ENCODE measurements at regions not wholly inside any gene's neighbourhood (a gene's known extent, or its start where the extent isn't known, plus 50 kb on each side); places are given as distances from the start of the nearest gene placed in this dataset.

DNA sequence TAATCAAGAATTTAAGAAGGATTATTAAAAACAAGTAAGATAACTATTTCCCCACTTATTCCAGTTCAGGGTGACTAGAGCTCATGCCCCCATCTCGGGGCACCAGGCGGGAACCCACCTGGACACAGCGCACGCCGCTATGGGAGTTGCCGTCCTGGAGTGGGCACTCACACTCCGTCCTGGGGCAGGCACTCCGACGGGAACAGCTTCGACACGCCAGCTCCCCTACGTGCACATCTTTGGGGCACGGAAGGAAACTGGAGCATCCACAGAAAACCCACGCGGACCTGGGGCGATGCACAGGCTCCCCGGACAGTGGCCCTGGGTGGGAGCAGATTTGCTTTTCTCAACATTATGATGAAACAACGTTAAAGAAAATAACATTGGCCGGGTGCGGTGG is 52.0 kb upstream of the GATA5 start:
- DNase-seq: no peak

DNA sequence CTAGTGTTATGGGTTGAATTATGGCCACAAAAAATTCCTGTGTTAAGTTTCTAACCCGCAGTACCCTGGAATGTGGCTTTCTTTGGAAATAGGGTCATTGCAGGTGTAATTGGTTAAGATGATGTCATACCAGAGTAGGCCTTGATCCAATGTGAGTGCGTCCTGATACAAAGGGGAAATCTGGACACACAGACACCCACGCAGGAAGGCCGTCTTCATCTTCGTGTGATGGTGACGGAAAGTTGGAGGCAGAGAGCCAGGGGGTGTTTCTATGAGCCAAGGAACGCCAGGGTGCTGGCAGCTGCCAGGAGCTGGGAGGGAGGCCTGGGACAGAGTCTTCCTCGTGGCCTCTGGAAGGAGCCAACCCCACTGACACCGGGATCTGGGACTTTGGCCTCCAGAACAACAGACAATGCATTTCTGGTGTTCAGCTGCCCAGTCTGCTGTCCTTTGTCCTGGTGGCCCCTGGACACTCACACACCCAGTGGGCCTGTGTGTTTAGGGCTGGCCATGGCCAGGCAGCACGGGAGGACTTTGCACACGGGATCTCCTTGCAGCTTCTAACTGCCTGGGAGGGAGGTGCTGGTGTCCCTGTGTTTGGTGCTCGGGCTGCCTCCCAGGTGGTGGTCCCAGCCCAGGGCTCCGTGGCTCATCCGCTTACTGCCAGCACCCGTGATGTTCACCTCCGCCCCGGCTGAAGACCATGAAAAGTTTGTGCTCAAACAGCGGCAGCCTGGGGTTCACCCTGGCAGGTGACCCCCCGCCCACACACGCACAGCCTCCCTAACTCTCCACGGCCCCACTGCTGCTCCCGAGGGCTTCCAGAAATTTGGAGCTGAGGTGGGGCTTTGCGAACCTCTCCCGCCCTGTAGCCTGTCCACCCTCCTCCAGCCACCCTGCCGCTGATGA is 53.4 kb upstream of the GATA5 start:
- no peak for DNase-seq

DNA sequence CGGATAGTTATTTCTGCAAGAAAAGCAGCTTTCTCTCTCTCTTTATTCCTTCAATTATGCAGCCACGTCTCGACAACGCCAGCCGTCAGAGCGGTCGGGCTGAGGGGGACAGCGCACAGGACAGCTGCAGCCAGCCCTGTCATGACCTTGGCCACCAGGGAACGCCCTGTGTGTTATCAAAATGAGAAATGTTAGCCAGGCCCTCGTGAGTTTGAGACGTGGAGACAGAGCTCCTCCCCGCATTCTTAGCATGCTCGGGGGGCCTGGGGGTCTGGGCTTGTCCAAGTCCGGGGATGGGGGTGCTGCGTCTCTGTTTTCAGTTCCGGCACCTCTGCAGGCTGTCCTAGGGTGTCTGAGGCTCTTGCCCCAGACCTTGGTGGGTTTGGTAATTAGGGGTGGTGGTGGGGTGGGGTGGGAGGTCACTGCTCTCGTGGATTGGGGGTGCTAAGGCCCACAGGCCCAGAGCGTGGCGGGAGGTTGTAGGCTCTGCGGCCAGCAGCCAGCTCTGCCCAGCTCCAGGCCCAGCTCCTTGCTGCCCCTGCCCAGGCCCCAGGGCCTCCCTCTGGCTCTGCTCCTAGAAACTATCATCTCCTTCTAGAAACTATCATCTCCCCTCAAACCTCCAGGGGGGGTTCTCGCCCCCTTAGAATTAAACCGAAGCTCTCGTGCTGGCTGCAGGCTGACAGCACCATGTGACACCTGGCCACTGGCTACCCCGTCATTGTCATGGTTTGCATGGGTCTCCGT is 54.3 kb upstream of the GATA5 start:
- no peak for DNase-seq

DNA sequence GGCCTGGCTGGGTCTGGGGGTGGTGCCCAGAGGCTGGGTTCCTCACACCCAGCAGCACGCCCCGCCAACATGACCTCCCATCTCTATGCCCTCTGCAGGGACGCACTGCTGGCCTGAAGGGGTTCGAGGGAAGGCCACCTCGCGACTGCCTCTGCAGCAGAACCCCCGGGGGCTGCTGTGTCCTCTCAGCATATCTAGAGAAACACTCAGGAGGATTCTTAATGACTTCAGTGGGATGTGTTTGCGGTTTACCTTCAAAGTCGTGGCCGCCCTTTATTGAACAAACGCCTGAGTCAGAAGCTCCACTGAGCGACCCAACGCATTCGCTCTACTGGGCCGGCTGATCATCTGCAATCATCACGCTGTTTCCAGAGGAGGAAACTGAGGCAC is 54.8 kb upstream of the GATA5 start:
- no peak for DNase-seq

DNA sequence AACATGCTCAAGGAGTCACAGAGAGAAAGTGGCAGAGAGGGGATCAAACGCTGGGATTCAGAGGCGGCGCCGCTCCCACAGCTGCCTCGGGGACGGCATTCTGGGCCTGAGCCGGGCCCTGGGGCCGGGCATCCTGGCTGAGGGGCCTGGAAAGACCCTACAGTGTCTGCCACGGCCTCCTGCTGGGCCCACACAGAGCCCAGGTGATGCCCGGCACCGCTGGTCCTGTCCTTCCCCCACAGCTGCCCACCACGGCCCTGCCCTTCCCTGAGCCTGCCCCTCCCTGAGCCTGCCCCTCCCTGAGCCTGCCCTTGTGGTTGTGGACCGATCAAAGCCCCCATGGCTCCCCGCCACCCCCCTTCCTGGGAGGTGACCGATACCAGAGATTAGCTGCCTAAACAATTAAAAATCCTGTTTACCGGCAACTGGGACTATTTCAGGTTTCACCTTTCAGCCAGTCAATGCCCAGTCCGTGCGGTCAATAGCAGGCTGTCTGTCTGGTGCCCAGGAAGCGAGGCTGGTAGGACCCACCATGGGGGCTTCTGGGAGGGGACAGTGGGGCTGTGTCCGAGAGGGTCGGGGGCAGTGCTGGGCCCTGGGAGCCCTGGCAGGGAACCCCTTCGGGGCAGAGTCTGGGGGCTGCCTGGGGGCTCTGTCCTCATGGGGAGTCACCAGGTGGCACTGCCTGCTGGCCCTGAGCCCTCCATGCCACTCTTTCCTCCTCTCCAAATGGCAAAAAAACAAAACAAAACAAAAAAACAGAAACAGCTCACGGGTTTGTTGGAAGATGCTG is 55.4 kb upstream of the GATA5 start:
- no peak for DNase-seq

DNA sequence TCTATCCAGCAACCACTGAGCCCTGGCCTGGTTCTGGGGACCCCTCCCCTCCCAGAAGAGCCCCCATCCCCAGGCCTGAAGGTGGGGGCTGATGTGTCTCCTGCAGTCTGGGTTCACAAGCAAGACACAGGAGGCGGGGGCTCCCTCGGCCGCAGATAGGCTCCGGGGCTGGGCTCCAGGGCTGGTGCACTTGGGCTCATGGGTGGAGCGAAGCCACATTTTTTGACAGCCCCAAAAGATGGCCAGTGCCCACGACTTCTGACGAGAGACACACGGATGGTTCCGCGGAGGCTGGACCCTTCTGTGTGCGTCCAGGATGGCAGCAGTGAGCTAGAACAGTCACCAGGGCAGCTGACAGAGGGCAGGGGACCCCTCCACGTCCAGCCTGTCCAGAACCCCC is 57.1 kb upstream of the GATA5 start:
- no peak for DNase-seq

DNA sequence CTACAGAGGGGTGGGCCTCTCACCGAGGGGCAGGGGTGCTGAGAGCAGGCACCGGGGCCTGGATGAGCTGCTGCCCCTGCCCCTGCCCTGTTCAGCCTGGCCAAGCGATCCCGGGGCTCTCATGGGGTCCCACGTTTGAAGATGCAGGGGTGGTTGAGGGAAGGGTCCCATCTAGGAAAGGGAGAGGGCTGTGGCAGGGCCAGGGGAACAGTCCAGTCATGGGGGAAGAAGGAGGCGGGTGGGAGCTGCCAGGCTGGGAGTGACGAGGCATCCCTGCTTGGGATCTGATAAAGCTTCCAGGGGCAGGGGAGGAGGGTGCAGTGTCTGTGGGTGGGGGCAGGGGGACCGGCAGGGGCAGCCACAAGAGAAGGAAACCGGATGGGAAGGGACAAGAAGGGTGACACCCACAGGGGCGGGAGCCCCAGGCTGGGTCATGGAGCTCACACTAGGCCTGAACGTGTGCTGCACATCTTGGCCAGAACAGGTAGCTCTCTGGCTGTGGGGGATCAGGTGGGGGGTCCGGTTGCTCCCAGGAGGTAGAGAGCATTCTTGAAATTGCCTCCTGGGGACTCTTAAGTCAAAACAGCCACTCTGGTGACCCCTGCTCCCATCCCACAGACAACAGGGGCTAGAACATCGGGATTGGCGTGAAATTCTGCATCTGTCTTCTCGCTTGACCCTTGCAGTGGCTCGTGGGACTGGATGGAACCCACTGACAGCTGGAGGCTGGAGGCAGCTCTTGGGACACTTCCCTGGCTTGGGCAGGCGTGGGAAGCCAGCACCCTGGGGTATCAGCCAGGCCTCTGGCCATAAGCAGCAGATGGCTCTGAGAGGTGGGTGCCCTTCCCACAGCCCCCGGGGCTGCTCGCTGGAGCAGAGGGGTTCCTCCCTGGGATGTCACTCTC is 58.0 kb upstream of the GATA5 start:
- no peak for DNase-seq

DNA sequence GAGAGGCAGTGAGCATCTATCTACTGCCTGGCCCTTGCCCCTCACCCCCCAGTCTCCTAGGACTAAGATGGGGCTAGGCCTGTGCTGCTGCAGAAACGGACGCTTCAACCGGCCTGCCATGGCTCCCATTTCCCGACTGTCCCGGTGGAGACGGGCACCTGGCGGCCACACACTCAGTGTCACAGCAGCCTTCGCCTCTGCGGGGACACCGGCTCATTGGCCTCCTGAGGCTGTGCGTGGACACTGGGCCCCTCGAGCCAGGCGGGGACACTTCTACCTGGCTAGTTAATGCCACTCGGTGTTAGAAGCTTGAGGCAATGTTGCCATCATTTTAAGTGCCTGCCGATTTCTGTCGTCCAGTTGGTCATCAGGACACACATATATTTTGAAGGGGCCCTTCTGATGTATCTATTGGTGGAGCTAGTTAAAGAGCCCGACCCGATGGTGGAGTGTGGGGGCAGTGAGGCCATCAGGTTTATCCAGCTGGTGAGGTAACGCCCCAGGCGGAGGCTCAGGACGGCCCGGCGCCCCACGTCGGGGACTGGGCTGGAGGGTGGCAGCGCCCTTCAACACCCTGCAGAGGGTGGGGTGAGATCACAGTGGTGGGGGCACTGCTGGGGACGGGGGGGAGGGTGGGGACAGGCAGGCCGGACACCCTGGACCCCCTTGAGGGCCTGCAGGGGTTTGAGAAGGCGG is 58.9 kb upstream of the GATA5 start:
- DNase-seq: no peak

DNA sequence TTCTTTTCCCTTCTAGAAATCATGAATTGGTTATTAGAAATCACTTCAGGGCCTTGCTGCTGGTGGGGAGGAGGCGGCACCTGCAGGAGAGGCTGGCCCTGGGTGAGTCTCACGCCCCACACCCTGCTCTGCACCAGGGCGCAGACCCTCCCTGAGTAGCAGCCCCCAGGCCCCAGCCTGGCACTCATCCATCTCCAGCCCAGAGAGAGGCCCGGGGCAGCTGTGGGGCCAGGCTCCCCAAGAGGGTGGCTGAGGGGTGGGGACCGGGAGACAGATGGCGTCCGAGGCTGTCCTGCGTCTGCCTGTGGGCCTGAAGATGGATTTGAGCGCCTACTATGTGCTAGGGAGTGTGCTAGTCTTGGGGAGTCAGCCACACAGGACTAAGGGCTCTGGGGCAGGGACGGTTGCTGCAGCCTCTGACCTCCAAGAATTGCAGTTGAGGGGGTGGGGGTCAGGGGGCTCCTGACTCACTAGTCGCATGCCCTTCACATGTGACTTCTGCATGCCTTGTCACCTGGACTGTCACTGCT is 59.6 kb upstream of the GATA5 start:
- DNase-seq: no peak

DNA sequence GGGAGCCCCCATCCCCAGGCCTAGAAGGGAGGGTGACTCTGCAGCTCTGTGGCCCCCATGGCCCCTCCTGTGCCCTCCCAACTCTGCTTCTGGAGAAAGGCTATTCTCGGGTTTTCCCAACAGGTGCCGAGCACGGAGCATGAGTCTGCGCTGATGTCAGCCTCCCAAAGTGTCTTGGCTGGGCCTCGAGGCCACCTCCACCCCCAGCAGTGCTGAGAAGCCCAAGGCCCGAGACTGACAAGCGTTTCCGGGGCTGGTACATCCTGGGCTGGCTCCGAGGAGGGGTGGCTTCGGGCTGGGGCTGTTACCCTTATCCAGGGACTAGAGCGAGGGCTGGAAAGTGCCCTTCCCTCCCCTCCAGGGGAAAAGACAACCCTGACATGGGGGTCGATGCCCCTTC is 60.2 kb upstream of the GATA5 start:
- DNase-seq: no peak

DNA sequence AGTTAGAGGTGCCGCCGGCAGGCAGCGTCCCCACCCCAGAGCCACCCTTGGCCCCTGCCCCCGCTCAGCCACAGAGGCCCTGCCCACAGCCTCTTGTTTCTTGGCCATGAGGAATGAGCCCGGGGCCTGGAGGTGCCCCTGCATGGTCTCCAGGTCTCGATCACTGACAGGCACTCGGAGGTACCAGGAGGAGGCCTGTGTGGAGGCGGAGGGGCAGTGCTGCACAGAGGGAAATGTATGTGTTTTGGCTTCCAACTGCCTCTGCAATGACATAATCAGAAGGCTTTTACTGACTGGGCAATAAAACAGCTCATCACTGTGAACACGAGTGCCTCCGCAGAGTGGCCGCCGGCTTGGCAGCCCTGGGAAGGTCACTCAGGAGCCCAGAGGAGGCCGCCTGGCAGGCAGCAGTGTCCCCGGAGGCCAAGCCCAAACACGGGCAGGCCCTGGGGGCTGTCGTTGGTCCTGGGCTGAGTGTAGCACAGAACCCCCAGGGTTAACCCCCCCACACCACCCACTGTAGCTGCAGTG is 61.1 kb upstream of the GATA5 start:
- DNase-seq: no peak

DNA sequence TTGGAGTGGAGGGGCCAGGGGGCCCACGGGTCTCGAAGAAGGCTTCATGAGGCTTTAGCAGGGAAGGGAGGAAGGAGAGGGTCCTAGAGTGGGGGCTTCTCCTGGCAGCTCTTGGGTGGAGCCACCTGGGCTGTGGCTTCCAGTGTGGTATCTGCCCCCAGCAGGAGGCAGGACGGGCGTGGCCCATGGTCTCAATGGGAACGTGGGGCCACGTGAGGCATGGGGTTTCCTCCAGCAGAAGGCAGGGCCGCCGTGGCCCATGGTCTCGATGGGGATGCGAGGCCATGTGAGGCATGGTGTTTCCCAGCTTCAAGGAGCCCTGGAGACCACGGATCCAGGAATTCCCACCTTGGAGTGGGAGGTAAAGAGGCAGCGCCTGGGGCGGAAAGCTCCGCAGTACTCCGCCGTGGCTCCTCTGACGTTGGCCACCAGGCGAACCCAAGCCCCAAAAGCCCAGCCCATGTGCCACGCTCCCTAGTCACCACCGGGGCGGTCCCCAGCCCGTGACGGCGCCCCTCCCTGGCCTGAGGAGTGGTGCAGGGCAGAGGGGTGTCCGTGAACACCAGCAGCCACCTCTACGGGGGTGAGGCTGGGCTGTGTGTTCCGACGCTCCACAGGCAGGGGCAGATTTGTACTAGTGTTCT is 62.0 kb upstream of the GATA5 start:
- DNase-seq: no peak

DNA sequence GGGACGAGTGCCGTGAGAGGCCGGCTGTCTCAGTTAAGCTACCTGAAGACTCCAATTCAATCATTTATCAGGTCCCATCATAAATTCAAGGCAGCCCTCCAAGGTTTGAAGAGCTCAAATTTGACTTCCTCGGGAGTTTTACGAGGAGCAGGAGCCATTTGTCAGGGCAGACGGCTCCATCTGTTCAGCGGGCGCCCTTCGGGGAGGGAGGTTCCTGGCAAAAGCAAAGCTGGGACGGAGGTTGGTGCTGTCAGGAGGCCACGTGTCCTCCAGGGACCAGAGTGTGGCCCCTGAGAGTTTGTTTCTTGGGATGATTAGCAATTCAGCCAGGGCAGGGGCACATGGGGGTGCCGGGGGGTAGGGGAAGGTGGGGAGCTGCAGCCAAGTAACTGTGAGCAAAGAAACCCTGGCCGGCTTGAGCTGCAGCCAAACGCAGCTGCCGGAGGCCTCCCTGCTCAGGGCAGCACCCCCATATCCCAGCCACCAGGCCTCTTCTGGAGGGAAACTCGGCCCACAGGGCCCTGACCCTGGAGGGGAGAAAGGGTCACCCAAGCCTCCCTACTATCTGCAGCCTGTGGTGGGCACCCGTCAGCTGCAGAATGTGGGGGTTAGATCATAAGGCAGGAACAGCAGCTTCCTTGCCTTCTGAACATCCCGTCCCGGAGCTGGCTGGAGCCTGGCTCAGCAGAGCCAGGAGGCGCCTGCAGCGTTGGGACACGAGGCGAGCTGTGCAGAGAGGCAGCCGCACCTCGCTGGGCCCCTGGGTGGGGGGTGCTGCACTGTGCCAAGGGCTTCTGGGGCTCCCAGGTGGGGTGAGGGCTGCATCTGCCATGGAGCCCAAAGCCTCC is 63.6 kb upstream of the GATA5 start:
- no peak for DNase-seq

DNA sequence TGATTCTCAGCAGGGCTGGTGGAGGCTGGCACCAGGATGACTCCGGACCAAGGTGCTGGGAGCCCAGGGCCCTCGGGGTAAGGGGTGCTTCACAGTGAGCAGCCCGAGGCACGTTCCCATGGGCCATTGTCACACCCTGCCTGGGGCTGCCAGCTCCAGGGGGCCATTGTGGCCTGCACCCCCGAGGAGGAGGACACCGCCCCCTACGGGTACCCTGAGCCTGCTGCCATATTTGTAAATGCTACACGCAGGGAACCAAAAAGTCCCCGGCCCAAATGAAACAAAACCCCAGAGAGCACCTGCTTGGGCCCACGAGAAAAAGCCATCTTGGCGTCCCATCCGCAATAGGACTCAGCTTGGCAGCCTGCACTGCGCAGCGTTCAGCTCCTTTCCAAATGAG is 64.7 kb upstream of the GATA5 start:
- no peak for DNase-seq

DNA sequence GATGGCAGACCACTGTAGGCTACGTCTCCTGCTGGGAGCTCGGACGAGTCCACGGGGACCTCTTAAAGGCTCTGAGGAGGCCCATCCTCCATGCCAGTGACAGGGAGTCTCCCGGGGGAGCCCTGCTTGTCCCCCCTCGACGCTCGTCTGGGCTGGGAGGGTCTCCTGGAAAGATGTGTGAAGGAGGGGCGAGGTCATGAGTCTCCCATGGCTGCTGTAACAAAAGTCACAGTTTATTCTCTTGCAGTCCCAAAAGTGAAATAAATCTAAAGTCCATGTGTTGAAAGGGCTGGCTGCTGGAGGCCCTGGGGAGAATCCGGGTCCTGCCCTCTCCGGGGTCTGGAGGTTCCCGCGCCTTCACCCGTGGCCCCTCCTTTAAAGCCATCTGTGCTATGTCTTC is 67.1 kb upstream of the GATA5 start:
- no peak for DNase-seq

DNA sequence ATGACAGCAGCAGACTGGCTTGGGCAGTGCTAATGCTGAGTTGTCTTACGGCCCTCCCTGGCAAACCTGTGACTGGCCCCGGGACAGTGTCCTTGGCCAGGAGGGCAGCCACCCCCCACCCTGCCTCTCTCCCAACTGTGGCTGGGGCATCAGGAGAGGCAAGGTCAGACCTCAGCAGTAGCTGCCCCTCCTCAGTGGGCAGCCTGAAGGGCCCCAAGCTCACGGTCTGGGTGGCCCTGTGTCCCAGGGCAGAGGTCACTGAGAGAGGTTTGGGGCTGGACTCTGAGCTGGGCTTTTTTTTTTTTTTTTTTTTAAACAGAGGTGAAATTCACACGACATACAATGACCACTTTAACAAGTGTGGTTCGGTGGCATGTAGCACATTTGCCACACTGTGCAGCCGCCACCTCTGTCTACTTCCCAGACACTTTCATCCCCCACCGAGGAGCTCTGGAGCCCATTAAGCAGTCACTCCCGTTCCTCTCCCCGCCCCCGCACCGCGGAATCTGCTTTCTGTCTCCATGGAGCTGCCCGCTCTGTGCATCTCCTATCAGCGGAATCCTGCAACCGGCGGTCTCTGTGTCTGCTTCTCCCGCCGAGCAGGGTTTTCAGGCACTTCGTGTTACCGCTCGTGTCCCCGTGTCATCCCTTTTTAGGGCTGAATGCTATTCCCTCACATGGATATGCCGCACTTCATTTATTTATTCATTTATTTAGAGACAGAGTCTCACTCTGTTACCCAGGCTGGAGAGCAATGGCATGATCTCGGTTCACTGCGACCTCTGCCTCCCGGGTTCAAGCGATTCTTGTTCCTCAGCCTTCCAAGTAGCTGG is 67.9 kb upstream of the GATA5 start:
- DNase-seq: no peak

DNA sequence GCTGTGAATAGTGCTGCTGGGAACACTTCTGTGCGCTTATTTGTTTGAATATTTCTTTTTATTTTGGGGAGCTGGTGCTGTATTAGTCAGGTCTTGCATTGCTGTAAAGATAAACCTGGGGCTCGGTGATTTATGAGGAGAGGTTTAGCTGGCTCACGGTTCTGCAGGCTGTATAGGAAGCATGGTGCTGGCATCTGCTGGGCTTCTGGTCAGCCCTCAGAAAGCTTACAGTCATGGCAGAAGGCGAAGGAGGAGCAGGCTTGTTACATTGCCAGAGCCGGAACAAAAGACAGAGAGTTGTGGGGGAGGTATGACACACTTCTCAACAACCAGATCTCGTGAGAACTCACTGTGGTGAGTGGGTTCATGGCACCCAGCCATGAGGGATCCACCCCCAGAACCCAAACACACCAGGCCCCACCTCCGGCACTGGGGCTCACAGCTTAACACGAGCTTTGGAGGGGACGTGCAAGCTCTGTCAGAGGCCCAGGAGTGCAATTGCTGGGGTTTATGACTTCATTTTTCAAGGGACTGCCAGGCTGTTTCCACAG is 68.8 kb upstream of the GATA5 start:
- DNase-seq: no peak

DNA sequence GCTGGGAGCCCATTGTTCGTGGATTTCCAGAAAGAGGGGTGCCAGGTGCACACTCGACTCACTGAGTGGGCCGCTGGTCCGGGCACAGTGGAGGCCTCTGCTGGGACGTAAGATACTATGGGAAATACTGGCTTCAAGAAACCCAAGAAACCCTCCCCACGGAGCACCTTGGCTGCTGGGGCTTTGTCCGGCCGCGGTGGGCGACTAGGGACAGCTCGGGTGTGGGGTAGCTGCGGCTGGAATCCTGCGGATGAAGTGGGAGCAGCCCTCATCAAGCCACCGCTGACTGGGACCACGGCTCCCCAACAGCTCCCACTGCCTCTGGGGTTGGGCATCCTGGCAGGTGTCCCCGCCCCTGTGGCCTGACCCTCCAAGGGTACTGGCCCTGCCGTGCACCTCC is 69.5 kb upstream of the GATA5 start:
- DNase-seq: no peak

Data from left hindlimb (tissue), 1 donor.